C4-2B (cell line): ENCODE measurements at regions not wholly inside any gene's neighbourhood (a gene's known extent, or its start where the extent isn't known, plus 50 kb on each side); places are given as distances from the start of the nearest gene placed in this dataset.

Experiments used
- H3K27ac ChIP-seq: fragments of 450-650 bp; 2 replicates; pipeline ENCODE4 v1.5.1; 2017
- CTCF ChIP-seq: fragments of 450-650 bp; conservative IDR thresholded peaks from 2 replicates; pipeline ENCODE4 v1.5.1; 2017; ENCODE audit warnings: mild to moderate bottlenecking
- ZFX ChIP-seq: fragments of 450-650 bp; IDR thresholded peaks from 2 replicates; pipeline ENCODE4 v1.6.1; 2017

GRCh38 chr12:90619943-90620342 lies 335.0 kb downstream of the CCER1 start:
- TF ChIP-seq ZFX (no peak), CTCF (no peak)
- H3K27ac ChIP-seq = no peak overlapping the region

- TF ChIP-seq CTCF (no peak), ZFX (no peak)
Measured at GRCh38 chr12:90618586-90618985, 336.4 kb downstream of the CCER1 start.

GRCh38 chr12:90611891-90612290 lies 343.1 kb downstream of the CCER1 start:
- no peak overlapping the region for H3K27ac ChIP-seq
- TF ChIP-seq CTCF (no peak), ZFX (no peak)

More at GRCh38 chr12:90618586-90618985, 336.4 kb downstream of the CCER1 start:
- no peak overlapping the region for H3K27ac ChIP-seq

- H3K27ac ChIP-seq = no peak overlapping the region
- TF ChIP-seq ZFX = no peak
- TF ChIP-seq CTCF = no peak
Measured at GRCh38 chr12:90611048-90611447, 343.9 kb downstream of the CCER1 start.

GRCh38 chr12:90593596-90594295 lies 361.2 kb downstream of the CCER1 start:
- H3K27ac ChIP-seq = no peak overlapping the region
- TF ChIP-seq ZFX (no peak), CTCF (no peak)

GRCh38 chr12:90589956-90590355 lies 365.0 kb downstream of the CCER1 start:
- no peak overlapping the region for H3K27ac ChIP-seq
- TF ChIP-seq CTCF = no peak
- TF ChIP-seq ZFX = no peak

GRCh38 chr12:90585640-90586304 lies 369.2 kb downstream of the CCER1 start:
- TF ChIP-seq CTCF (no peak), ZFX (no peak)
- no peak overlapping the region for H3K27ac ChIP-seq
